ENCODE measurements at regions not wholly inside any gene's neighbourhood (a gene's known extent, or its start where the extent isn't known, plus 50 kb on each side); places are given as distances from the start of the nearest gene placed in this dataset.

- TF ChIP-seq CTCF (conservative IDR thresholded peaks at IDR 0.05 in 1 of 2, IDR thresholded peaks at IDR 0.05 in 1 of 2; ENCODE audit: extremely low read depth in 1 of 2, insufficient read depth in 1 of 2, low read depth in 1 of 2, low read length in 2 of 2) (no peak), EZH2 (IDR thresholded peaks at IDR 0.05; ENCODE audit: borderline replicate concordance, low read length) (no peak)
Observed at GRCh38 chr16:73739049-73739769, 557.4 kb upstream of the PSMD7 start.

Measured in mammary epithelial cell (primary cell).